ENCODE measurements at regions not wholly inside any gene's neighbourhood (a gene's known extent, or its start where the extent isn't known, plus 50 kb on each side); places are given as distances from the start of the nearest gene placed in this dataset.
"Not testable (repeated sequence)": the region's sequence is repeated elsewhere in the genome, so short reads cannot be mapped to it uniquely, and the experiment has no call there.

GRCh38 chr14:80278293-80279023 lies 67.2 kb upstream of the DIO2 start:
- Histone ChIP-seq H3K9me3 (peaks cover 0 to 5% (median 0%) of the 10 kb centered on the region in 12 donors), H3K36me3 (no peaks in the 10 kb centered on the region), H3K27me3 (no peaks in the 10 kb centered on the region), H3K4me3 (no peak overlapping the region), H3K4me1 (peaks cover 0 to 15% (median 0%) of the 10 kb centered on the region in 12 donors), H3K27ac (peak overlapping the region in 9 of 12 donors; percentile 22 to 67 (median 49))
- DNase-seq, result peak in 4 of 5 donors; percentile 27 to 49 (median 33)
- TF ChIP-seq POLR2A (IDR thresholded peaks at IDR 0.05), result no peak
- TF ChIP-seq, protein P1, sequence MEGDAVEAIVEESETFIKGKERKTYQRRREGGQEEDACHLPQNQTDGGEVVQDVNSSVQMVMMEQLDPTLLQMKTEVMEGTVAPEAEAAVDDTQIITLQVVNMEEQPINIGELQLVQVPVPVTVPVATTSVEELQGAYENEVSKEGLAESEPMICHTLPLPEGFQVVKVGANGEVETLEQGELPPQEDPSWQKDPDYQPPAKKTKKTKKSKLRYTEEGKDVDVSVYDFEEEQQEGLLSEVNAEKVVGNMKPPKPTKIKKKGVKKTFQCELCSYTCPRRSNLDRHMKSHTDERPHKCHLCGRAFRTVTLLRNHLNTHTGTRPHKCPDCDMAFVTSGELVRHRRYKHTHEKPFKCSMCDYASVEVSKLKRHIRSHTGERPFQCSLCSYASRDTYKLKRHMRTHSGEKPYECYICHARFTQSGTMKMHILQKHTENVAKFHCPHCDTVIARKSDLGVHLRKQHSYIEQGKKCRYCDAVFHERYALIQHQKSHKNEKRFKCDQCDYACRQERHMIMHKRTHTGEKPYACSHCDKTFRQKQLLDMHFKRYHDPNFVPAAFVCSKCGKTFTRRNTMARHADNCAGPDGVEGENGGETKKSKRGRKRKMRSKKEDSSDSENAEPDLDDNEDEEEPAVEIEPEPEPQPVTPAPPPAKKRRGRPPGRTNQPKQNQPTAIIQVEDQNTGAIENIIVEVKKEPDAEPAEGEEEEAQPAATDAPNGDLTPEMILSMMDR (IDR thresholded peaks at IDR 0.05), result no peak
- ATAC-seq, result peak in 3 of 4 donors; percentile 56 to 81 (median 81)
- intact Hi-C loops (cut with DNase I), result no loop called here
- 36 to 57% (median 48%) methylated on average over 2 of the region's 2 CpGs for WGBS, 4 donors

DNA sequence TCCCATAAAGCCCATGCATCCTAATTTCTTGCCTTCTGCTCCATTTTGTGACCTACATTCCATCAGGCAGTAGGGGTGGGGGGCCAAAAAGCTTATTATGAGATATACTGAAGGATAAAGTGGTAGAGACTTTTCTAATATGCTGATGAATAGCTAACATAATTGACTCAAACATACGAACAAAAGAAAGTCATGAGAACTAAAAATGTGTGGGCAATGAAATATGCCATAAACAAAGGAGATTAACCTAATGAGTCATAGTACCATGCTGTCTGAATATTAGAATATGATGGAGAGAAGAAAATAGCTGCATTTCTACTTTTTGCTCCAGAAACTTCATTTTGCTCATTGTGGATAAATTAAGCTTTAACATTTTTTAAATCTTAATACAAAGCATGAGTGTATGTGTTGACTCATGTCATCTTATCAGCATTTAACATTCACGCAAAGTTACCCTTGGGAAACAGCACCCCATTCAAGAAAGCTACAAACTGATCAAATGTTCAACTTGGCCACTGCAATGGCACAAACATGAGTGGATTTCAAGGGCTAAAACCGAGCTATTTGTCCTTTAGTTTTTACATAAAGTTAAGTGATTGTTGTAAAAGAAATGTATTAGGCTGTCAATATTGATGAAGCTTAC lies 64.0 kb upstream of the DIO2 start:
- no peaks in the 10 kb centered on the region for H3K36me3 ChIP-seq
- WGBS, 4 donors, result 43 to 81% (median 68%) methylated on average over 3 of the region's 3 CpGs
- H3K4me3 ChIP-seq, result no peak overlapping the region

DNA sequence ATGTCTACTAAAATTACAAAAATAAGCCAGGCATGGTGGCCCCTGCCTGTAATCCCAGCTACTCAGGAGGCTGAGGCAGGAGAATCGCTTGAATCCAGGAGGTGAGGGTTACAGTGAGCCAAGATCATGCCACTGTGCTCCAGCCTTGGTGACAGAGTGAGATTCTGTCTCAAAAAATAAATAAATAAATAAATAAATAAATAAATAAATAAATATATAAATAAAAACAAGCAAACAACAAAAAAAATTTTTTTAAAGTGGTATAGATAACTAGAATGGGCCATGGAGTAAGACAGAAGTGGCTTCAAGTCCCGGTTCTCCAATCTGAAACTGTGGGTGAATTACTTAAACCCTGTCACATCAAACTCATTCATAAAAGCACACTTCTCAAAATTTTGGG lies 63.0 kb upstream of the DIO2 start:
- H3K36me3 ChIP-seq; H3K4me3 ChIP-seq; H3K27ac ChIP-seq; H3K9me3 ChIP-seq; ATAC-seq; H3K27me3 ChIP-seq; intact Hi-C loops (cut with DNase I); DNase-seq: not testable (repeated sequence)
- H3K4me1 ChIP-seq, result peaks cover 0 to 15% (median 0%) of the 10 kb centered on the region in 12 donors
- WGBS, 4 donors, result 88 to 97% (median 93%) methylated on average over 2 of the region's 2 CpGs

More for the DNA sequence above, 64.0 kb upstream of the DIO2 start:
- intact Hi-C loops (cut with DNase I), result no loop called here
- no peaks in the 10 kb centered on the region for H3K27me3 ChIP-seq
- peaks cover 0 to 15% (median 0%) of the 10 kb centered on the region in 12 donors for H3K4me1 ChIP-seq
- TF ChIP-seq, protein P1 (IDR thresholded peaks at IDR 0.05), result no peak
- TF ChIP-seq POLR2A (IDR thresholded peaks at IDR 0.05), result no peak
- no peak overlapping the region for H3K27ac ChIP-seq
- ATAC-seq (no peak), DNase-seq (no peak)
- no peaks in the 10 kb centered on the region for H3K9me3 ChIP-seq

- TF ChIP-seq, protein P1 (IDR thresholded peaks at IDR 0.05), result no peak
- TF ChIP-seq POLR2A (IDR thresholded peaks at IDR 0.05), result no peak
- 86 to 95% (median 91%) methylated on average over 1 of the region's 1 CpG for WGBS, 4 donors
- no peaks in the 10 kb centered on the region for H3K27me3 ChIP-seq
- intact Hi-C loops (cut with DNase I), result no loop called here
- ATAC-seq (no peak), DNase-seq (no peak)
- H3K36me3 ChIP-seq, result no peaks in the 10 kb centered on the region
- no peaks in the 10 kb centered on the region for H3K9me3 ChIP-seq
- H3K27ac ChIP-seq, result no peak overlapping the region
- H3K4me1 ChIP-seq, result no peaks in the 10 kb centered on the region
- no peak overlapping the region for H3K4me3 ChIP-seq
These were observed 60.1 kb upstream of the DIO2 start for GRCh38 chr14:80271389-80271788.
